CD4-positive, alpha-beta T cell treated with Interleukin-6 for 4 hours (primary cell): ENCODE measurements at regions not wholly inside any gene's neighbourhood (a gene's known extent, or its start where the extent isn't known, plus 50 kb on each side); places are given as distances from the start of the nearest gene placed in this dataset.

Source experiments
- DNase-seq: peaks from one replicate; pipeline ENCODE4 v3.0.0-alpha.2; 2020; ENCODE audit warnings: mixed read lengths

DNA sequence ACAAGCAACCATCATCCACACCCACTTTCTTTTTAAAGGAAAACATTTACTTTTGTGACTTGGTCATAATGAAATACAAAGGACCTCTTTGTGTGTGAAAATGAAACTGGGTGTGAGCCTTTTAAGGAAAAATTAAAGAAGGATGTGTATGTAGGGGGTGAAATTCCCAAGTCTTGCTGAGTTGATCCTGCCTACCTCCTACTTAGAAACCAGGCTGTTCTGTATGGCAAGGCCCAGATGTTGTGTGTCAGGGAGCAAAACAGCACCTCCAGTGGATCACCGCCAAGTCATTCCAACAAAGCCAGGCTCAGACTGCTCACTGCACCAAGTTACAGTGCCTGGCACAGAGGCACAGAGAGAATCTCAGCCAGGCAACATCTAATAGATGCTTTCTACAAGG is 198.5 kb upstream of the FBN2 start:
- no peak for DNase-seq

- DNase-seq, result no peak
Observed at GRCh38 chr5:128749136-128749898, 211.3 kb upstream of the FBN2 start.

- DNase-seq, result no peak
Observed at GRCh38 chr5:128750155-128750554, 212.1 kb upstream of the FBN2 start.

GRCh38 chr5:128757196-128757959 is 207.9 kb upstream of the SLC27A6 start:
- no peak for DNase-seq

DNA sequence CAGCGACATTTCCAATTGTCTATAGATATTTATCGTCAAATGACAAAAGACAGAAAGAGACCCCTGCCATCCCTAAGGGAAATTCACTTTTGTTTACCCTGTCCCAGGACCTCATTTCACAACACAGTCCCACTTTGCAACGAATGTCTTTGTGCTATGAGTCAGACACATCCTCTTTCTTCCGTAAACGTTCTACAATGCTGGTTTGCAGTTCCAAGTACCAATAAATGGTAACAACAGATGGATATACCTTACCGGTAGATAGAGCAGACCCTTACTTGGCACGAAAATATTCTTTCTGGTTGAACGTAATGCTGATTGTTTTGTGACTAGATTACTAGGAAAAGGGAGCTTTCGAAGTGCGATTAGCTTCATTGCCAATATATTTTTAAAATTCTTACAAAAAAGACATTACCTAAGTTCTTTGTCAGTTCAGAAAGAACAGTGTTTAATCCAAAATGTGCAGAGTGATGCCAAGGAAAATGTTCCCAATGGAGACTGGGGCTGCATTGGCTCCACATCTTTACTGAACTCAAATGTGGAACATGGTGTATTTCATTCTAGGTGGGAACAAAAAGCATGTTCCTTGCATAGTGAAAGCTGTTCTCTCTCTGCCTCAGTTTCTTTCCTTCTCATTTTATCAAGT is 202.5 kb upstream of the SLC27A6 start:
- DNase-seq, result no peak

DNA sequence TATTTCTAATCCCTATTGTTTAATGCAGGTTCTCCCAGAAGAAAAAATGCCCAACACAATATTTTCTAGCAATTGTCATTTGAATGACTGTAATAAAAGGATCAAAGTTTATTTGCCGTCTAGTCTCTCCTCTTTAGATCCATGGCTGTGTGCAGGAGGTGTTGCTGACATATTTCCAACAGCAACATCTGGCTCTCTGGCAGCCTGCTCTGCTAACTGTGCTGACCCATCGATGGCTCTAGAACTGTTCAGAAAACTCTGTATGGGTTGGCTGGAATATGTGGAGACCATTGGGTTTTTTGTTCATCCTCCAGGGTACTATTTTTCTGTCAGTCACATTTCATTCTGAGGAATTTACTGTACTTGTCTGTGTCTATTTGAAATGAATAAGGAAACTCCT is 202.0 kb upstream of the SLC27A6 start:
- no peak for DNase-seq

DNA sequence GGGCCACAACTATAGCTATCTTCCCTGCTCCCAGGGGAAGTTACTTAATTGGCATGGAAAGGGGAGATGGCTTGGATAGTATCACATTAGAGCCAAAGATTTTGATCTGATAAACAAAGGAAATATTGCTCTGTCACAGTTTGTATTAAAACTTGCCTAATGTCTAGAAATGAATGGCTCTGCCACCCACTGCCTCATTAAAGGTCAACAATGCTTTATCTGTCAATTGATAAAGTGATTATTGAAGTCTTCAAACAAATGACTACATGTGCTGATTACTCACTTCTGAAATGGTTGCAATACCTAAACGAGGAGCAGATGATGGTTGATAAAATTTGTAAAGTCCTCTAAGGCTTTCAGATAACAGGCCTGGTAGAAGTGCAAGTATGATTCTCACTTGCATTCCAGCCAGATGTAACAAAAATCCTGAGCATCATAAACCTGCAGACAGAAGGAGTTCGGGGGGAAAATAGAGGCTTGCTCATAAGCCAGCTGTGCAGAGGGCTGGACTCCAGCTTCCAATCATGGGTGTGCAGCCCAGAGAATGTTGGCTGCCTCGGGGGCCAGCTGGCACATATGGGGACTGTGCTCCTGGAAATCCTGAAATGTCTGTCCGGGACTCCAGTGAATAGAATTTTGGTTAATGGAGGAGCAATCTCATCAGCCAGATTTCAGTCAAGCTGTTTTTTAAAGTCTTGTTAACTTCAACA is 200.5 kb upstream of the SLC27A6 start:
- no peak for DNase-seq

- no peak for DNase-seq
Observed at GRCh38 chr5:128765448-128766061, 199.7 kb upstream of the SLC27A6 start.

GRCh38 chr5:128766406-128766805 is 198.9 kb upstream of the SLC27A6 start:
- no peak for DNase-seq

- no peak for DNase-seq
Observed at GRCh38 chr5:128770907-128771306, 194.4 kb upstream of the SLC27A6 start.

DNA sequence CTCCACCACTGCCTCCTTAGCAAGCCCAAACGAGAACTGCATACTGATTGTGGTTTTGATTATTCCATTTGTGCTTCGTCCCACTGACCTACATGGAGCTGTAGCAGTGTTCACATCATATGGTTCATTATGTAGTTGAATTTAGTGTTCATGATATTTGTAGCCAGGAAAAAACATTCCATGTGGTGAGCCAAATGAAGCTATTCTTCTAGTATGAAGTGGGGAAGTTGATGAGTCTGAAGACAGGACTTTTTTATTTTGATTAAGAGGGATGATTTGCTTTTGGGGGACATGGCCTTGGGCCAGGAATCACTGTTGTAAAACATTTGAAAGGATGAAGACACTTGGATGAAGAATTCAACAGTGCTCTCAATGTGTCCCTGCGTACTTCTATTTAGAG is 192.9 kb upstream of the SLC27A6 start:
- no peak for DNase-seq

DNA sequence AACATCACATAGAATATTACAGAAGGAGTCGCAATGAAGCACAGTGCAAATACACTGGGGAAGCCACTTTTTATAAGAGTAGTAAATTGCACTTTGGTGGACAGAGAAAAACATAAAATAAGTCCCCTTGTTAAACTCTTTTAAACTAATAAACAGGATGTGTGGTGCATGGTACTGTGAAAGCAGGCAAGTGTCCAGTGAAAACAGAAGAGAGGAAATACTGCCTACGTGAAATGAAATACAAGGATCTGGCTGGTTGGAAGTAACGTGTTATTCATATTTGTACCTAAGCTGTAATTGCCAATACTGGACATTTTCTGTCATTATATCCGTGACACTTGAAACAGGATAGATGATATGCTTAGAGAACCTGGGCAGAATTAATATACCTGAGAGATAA is 191.9 kb upstream of the SLC27A6 start:
- DNase-seq, result no peak

- no peak for DNase-seq
Observed at GRCh38 chr5:128774605-128775004, 190.7 kb upstream of the SLC27A6 start.

DNA sequence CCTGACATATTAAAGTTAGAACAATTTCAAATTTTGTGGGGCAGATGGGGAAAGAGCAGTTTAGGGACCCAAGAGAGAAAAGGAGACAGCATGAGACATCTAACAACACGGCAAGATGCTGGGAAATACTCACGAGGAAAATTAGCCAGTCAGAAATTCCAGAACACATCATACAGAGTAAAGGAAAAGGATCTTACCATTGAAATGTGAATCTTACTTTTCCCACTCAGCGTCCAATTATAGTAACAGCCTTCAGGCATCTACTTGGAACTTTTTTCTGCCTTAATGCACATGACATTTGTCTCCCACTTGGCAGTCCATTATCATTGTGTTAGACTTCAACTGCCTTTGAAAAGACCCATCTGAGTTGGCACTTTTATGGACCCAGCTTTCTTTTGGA is 189.7 kb upstream of the SLC27A6 start:
- DNase-seq, result no peak

- no peak for DNase-seq
Observed at GRCh38 chr5:128777052-128777451, 188.2 kb upstream of the SLC27A6 start.

DNA sequence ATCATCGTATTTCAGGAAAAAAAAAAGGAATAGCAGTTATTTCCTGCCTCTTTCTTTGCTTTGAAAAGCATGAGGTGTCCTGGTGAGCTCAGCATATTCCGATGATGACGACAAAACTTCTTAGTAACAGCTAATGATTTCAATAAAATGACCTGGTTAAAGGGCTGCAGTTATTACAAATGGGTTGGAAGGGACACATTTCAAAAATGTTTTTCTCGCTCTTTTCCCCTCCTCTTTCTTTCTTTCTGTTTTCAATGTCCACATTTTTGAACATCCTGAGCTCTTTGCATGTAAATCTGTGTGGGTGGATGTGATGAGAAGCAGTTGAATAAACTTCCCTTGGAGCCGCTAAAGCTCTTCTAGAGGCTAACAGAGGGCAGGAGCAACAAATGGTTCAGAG is 186.8 kb upstream of the SLC27A6 start:
- DNase-seq, result no peak

GRCh38 chr5:128782446-128782845 is 182.8 kb upstream of the SLC27A6 start:
- no peak for DNase-seq

GRCh38 chr5:128784726-128785125 is 180.6 kb upstream of the SLC27A6 start:
- no peak for DNase-seq

DNA sequence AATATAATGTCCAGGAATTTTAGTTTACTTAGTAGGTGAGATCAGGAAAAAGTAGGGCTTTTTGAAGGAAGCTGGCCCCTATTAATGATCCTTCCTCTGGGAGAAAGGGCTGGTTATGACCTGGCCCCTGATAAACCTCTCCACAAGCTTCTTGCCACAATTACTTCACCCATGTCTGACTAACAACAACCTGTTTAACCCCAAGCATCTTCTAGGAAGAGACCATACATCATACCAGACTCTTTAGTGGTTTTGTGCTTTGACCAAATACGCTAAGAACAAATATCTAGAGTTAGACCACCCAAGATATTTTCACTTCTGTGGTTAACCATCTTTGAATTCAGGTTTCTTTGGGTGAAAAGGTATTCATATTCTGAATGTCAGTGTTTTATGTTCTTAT is 174.0 kb upstream of the SLC27A6 start:
- DNase-seq, result no peak

GRCh38 chr5:128796506-128796905 is 168.8 kb upstream of the SLC27A6 start:
- DNase-seq, result no peak

- DNase-seq, result no peak
Observed at GRCh38 chr5:128798871-128799270, 166.4 kb upstream of the SLC27A6 start.

DNA sequence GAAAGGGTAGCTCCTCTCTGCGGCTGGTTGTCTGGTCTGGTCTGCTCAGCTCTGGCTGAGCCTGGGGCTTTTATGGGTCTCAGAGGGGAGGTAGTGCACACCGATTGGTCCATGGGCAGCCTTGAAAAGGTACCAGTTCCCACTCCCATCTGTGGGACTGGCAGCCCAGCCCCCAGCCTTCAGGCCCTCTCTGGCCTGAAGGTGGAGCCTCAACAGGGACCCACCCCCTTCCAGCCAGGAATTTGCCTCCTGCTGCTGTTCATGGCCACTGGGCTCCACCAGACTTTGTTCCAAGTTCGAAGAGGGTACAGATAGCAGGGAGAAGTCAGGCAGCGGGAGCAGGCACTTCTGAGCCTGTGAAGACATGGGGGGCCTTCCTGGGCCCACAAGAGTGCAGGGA is 165.3 kb upstream of the SLC27A6 start:
- no peak for DNase-seq

GRCh38 chr5:128800377-128800776 is 164.9 kb upstream of the SLC27A6 start:
- DNase-seq, result no peak
